WERI-Rb-1 (cell line): ENCODE measurements at regions not wholly inside any gene's neighbourhood (a gene's known extent, or its start where the extent isn't known, plus 50 kb on each side); places are given as distances from the start of the nearest gene placed in this dataset.

Source experiments
- DNase-seq: peaks from one replicate; pipeline ENCODE4 v3.0.0-alpha.2; 2020
- H3K27ac ChIP-seq: fragments of 250-450 bp; sonication (Bioruptor Pico); 2 replicates; pipeline ENCODE4 v1.5.1; 2020; ENCODE audit warnings: mild to moderate bottlenecking, moderate library complexity
- H3K27me3 ChIP-seq: fragments of 250-450 bp; sonication (Bioruptor Pico); 2 replicates; pipeline ENCODE4 v1.5.1; 2021; ENCODE audit warnings: mild to moderate bottlenecking, low read depth, moderate library complexity; ENCODE audit not compliant: insufficient read depth, severe bottlenecking
- H3K36me3 ChIP-seq: fragments of 250-450 bp; sonication (Bioruptor Pico); 2 replicates; pipeline ENCODE4 v1.5.1; 2020; ENCODE audit warnings: mild to moderate bottlenecking, moderate library complexity
- H3K4me3 ChIP-seq: 2 replicates; pipeline ENCODE4 v1.5.1; 2011; ENCODE audit warnings: low read depth, mild to moderate bottlenecking, control low read depth, low read length
- H3K9me3 ChIP-seq: fragments of 250-450 bp; sonication (Bioruptor Pico); 2 replicates; pipeline ENCODE4 v1.5.1; 2021; ENCODE audit warnings: mild to moderate bottlenecking, moderate library complexity; ENCODE audit not compliant: severe bottlenecking
- TF ChIP-seq, protein P1 (sequence below): IDR thresholded peaks from 2 replicates; pipeline ENCODE4 v1.5.1; 2011; ENCODE audit warnings: low read depth, mild to moderate bottlenecking, control low read depth, inconsistent platforms, low read length

DNA sequence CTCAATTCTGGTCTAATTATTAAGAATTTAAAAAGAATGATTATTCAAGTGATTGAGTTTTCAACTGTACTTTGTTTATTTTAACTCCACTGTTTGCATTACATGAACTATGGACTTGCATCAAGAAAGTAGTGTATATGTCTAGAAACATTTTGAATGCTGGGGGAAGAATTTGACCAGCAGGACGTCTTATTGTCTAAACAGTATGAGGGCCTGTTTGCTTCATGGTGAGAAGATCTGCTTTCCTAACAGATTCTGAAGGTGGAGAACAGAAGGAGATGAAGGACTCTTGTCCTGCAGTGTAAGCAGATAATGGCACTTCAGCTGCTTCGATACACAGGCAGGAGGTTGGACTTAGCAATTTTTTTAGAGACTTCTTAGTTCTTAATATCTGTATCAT lies 176.0 kb downstream of the DACT1 start:
- Histone ChIP-seq H3K27ac (no peak overlapping the region), H3K4me3 (no peak overlapping the region), H3K27me3 (no peaks in the 10 kb centered on the region), H3K9me3 (no peaks in the 10 kb centered on the region), H3K36me3 (no peaks in the 10 kb centered on the region)
- DNase-seq = no peak
- TF ChIP-seq, protein P1, sequence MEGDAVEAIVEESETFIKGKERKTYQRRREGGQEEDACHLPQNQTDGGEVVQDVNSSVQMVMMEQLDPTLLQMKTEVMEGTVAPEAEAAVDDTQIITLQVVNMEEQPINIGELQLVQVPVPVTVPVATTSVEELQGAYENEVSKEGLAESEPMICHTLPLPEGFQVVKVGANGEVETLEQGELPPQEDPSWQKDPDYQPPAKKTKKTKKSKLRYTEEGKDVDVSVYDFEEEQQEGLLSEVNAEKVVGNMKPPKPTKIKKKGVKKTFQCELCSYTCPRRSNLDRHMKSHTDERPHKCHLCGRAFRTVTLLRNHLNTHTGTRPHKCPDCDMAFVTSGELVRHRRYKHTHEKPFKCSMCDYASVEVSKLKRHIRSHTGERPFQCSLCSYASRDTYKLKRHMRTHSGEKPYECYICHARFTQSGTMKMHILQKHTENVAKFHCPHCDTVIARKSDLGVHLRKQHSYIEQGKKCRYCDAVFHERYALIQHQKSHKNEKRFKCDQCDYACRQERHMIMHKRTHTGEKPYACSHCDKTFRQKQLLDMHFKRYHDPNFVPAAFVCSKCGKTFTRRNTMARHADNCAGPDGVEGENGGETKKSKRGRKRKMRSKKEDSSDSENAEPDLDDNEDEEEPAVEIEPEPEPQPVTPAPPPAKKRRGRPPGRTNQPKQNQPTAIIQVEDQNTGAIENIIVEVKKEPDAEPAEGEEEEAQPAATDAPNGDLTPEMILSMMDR = no peak

DNA sequence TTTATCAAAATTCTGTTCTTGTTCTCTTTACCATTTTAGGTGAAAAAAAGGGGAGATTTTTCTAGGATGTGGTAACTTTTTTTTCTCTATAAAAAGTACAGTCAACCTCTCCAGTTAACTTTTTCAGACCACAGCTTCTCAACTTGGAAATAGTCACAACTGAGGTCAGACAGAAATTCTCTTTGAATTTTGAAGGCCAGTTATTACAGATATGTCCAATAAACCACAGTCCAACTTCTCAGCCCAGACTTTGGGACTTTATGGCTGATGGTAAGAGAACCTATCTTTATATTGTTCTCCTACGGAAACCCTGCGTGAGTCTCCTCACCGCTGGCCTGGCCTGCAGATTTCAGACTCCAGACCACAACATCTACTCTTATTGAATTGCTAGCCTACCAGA lies 176.7 kb downstream of the DACT1 start:
- DNase-seq = no peak
- no peak overlapping the region for H3K27ac ChIP-seq
- H3K36me3 ChIP-seq = no peaks in the 10 kb centered on the region
- H3K4me3 ChIP-seq = no peak overlapping the region
- H3K9me3 ChIP-seq = no peaks in the 10 kb centered on the region
- TF ChIP-seq, protein P1 = no peak
- H3K27me3 ChIP-seq = no peaks in the 10 kb centered on the region

DNA sequence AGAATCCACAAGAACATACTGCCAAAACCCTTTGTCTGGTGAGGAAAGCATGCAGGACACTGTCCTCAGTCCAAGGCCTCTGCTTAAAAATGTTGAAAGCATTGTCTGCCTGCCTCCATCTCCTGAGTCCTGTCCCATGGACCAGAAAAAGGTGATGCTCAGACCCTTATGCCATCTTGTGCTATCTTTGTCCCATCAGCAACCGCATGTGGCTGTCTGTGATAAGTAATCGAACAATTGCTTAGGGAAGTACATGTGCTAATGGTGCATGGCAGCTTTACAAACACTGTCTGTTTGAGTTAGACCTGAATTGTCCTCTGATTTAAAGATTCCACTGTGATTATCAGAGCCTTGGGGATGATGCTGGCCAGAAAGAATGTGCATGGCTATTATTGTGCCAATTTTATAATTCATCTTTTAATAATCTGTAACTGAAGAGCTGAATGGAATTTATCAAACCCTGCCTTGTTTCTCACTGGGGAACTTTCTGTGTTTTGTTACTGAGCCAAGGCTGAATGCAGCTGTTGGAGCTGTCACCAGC lies 177.5 kb downstream of the DACT1 start:
- Histone ChIP-seq H3K9me3 (no peaks in the 10 kb centered on the region), H3K36me3 (no peaks in the 10 kb centered on the region), H3K4me3 (no peak overlapping the region), H3K27ac (no peak overlapping the region), H3K27me3 (no peaks in the 10 kb centered on the region)
- no peak for DNase-seq
- TF ChIP-seq, protein P1 = no peak

DNA sequence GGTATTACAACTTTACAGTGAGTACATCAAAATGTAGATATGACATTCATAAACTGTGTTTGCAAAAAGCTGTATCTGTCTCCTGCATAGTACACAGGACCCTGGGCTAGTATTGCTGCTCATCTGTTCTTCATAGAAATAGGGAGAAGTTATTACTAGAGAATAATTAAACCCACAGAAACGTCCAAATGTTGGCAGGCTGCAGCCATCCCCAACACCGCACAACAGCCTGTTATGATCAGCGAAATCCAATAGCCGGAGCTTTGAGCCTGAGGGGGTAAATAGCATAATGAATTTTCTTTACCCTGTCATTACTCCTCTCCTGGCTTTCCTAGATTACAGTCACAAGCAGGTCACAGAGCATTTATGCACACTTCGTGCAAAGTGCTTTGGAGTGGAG lies 178.0 kb downstream of the DACT1 start:
- TF ChIP-seq, protein P1 = no peak
- H3K27me3 ChIP-seq = no peaks in the 10 kb centered on the region
- no peaks in the 10 kb centered on the region for H3K9me3 ChIP-seq
- no peak for DNase-seq
- H3K27ac ChIP-seq = no peak overlapping the region
- no peaks in the 10 kb centered on the region for H3K36me3 ChIP-seq
- no peak overlapping the region for H3K4me3 ChIP-seq

DNA sequence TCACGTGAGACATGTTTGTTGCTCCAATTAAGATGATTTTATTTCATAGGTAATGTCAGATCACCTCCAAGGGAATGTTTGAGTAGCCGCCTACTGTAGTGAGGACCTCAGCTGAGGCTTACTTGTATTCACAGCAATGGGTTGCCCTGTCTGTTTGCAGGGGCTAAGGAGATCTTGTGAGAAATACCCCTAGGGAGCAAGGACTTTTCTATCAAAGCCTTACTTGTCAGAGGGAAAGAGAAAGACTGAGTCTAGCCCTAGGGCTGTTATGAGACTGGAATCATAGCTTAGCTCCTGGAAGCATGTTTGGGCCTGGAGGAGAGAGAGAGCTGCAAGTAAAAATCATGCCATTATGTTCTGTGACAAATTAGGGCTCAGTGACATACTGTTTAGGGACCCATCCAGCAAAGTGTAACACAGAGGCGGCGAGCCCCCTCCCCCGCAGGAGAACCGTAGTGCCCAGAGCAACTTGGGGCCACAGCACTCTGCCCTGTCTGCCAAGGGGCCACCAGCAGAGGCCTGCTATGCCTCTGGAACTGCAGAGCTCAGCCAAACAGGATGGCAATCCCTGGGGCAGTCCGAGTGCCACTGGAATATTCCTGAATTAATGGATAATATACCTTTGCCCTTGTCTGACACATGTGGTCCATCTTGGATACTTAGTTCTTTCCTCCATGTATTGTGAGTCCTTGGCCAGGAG lies 178.8 kb downstream of the DACT1 start:
- TF ChIP-seq, protein P1 = no peak
- DNase-seq = no peak
- H3K4me3 ChIP-seq = no peak overlapping the region
- no peaks in the 10 kb centered on the region for H3K36me3 ChIP-seq
- H3K27me3 ChIP-seq = no peaks in the 10 kb centered on the region
- no peaks in the 10 kb centered on the region for H3K9me3 ChIP-seq
- no peak overlapping the region for H3K27ac ChIP-seq

DNA sequence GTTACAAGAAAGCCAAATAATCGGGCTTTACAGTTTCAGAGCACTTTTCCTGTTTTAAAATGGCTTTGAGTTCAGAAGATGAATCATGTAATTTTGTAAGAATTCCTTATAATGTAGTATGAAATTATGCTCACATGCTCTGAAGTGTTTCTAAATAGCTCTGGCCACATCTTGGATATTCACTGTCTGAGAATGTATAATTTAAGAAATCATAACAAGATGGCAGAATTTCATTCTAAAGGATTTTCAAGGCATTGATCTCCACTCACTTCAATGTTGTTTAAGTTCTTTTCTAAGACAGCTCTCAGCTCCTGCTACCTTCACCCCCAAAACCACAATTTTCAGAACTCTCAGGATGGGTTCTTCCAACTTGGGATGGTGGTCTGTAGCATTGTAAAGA lies 180.1 kb downstream of the DACT1 start:
- H3K36me3 ChIP-seq = no peaks in the 10 kb centered on the region
- TF ChIP-seq, protein P1 = no peak
- no peaks in the 10 kb centered on the region for H3K27me3 ChIP-seq
- no peak overlapping the region for H3K27ac ChIP-seq
- no peak overlapping the region for H3K4me3 ChIP-seq
- no peak for DNase-seq
- H3K9me3 ChIP-seq = no peaks in the 10 kb centered on the region
